Uterus (tissue), 2 donors: ENCODE measurements at regions not wholly inside any gene's neighbourhood (a gene's known extent, or its start where the extent isn't known, plus 50 kb on each side); places are given as distances from the start of the nearest gene placed in this dataset.

Experiments
- POLR2A ChIP-seq, 2 donors: fragments of 450-650 bp; IDR thresholded peaks; one replicate each; pipeline ENCODE4 v1.6.1; 2016; ENCODE audit warnings: antibody characterized with exemption in 2 of 2, mild to moderate bottlenecking in 1 of 2, moderate library complexity in 1 of 2
- TF ChIP-seq, protein P1 (sequence below), 4 experiments: fragments of 200-600 bp in 2 of 4; fragments of 450-650 bp in 2 of 4; sonication (generic) in 2 of 4; IDR thresholded peaks; one replicate each; pipeline ENCODE4 v1.5.1; 2016 to 2019; ENCODE audit warnings: antibody characterized with exemption in 4 of 4, mild to moderate bottlenecking in 2 of 4, moderate library complexity in 1 of 4

DNA sequence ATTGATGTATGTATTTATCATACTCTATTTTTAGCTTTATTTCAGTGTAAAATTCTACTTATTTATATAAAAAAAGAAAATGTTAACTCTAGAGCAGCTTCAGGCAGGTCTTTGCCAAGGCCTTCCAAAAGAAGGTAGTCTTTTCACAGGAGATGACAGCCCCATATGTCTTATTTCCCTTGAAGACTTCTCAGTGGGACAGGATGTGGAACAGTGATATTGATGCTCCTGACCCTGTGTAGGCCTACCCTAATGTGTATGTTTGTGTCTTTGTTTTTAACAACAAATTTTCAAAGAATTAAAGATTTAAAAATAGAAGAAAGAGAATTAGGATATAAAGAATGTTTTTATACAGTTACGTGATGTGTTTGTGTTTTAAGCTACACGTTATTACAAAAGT is 1593.6 kb downstream of the AMY1C start:
- TF ChIP-seq, protein P1, sequence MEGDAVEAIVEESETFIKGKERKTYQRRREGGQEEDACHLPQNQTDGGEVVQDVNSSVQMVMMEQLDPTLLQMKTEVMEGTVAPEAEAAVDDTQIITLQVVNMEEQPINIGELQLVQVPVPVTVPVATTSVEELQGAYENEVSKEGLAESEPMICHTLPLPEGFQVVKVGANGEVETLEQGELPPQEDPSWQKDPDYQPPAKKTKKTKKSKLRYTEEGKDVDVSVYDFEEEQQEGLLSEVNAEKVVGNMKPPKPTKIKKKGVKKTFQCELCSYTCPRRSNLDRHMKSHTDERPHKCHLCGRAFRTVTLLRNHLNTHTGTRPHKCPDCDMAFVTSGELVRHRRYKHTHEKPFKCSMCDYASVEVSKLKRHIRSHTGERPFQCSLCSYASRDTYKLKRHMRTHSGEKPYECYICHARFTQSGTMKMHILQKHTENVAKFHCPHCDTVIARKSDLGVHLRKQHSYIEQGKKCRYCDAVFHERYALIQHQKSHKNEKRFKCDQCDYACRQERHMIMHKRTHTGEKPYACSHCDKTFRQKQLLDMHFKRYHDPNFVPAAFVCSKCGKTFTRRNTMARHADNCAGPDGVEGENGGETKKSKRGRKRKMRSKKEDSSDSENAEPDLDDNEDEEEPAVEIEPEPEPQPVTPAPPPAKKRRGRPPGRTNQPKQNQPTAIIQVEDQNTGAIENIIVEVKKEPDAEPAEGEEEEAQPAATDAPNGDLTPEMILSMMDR (IDR thresholded peaks at IDR 0.05), result no peak
- no peak for TF ChIP-seq POLR2A (IDR thresholded peaks at IDR 0.05)
